ENCODE measurements at regions not wholly inside any gene's neighbourhood (a gene's known extent, or its start where the extent isn't known, plus 50 kb on each side); places are given as distances from the start of the nearest gene placed in this dataset.

GRCh38 chr9:107690021-107690420 is 200.5 kb upstream of the KLF4 start:
- H3K36me3 ChIP-seq (ENCODE audit: insufficient read depth in 1 of 2, low read depth in 1 of 2): no peaks in the 10 kb centered on the region
- 68 to 95% (median 75%) methylated on average over 5 of the region's 5 CpGs for WGBS, 3 donors
- TF ChIP-seq, protein P1, sequence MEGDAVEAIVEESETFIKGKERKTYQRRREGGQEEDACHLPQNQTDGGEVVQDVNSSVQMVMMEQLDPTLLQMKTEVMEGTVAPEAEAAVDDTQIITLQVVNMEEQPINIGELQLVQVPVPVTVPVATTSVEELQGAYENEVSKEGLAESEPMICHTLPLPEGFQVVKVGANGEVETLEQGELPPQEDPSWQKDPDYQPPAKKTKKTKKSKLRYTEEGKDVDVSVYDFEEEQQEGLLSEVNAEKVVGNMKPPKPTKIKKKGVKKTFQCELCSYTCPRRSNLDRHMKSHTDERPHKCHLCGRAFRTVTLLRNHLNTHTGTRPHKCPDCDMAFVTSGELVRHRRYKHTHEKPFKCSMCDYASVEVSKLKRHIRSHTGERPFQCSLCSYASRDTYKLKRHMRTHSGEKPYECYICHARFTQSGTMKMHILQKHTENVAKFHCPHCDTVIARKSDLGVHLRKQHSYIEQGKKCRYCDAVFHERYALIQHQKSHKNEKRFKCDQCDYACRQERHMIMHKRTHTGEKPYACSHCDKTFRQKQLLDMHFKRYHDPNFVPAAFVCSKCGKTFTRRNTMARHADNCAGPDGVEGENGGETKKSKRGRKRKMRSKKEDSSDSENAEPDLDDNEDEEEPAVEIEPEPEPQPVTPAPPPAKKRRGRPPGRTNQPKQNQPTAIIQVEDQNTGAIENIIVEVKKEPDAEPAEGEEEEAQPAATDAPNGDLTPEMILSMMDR (IDR thresholded peaks at IDR 0.05): no peak
- H3K4me1 ChIP-seq: peaks cover 4% of the 10 kb centered on the region
- H3K27me3 ChIP-seq (ENCODE audit: insufficient read depth in 3 of 3, low read length in 2 of 3): no peaks in the 10 kb centered on the region
- no peak for DNase-seq
- H3K4me3 ChIP-seq: no peak overlapping the region
- H3K27ac ChIP-seq: no peak overlapping the region
- H3K9me3 ChIP-seq: peaks cover 7% of the 10 kb centered on the region
- intact Hi-C loops (cut with DNase I): no loop called here
- no peak for ATAC-seq

- DNase-seq (no peak), ATAC-seq (no peak)
- TF ChIP-seq, protein P1 (IDR thresholded peaks at IDR 0.05): no peak
- Histone ChIP-seq H3K4me3 (no peak overlapping the region), H3K27ac (no peak overlapping the region), H3K4me1 (peaks cover 4% of the 10 kb centered on the region), H3K36me3 (ENCODE audit: insufficient read depth in 1 of 2, low read depth in 1 of 2) (no peaks in the 10 kb centered on the region), H3K9me3 (peaks cover 7% of the 10 kb centered on the region), H3K27me3 (ENCODE audit: insufficient read depth in 3 of 3, low read length in 2 of 3) (peaks cover 0 to 2% (median 0%) of the 10 kb centered on the region in 3 donors)
- intact Hi-C loops (cut with DNase I): no loop called here
Measured at GRCh38 chr9:107688728-107689127, 199.2 kb upstream of the KLF4 start.

DNA sequence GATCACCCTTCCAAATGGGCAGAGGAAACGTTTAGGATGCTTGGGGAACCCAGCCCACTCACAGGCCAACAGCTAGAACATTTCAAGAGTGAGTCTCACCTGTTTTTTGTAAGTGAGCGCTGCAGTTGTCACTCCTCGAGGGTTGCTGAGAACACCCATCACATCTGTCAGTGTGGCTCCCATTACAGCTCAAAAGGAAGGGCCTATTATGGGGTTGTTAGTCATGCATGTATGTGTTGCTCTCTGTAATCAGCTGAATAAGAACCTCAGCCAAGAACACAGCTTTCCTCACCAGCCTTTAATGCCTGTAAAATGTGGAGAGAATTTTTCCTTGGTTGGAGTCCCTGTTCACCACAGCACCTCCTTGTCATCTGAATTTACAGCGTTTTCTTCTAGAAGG is 196.3 kb upstream of the KLF4 start:
- H3K9me3 ChIP-seq: peaks cover 7% of the 10 kb centered on the region
- H3K27ac ChIP-seq: peak overlapping the region; percentile 83
- no peaks in the 10 kb centered on the region for H3K36me3 ChIP-seq (ENCODE audit: insufficient read depth in 1 of 2, low read depth in 1 of 2)
- DNase-seq (no peak), ATAC-seq (peak; percentile 94 to 99 (median 98))
- H3K4me1 ChIP-seq: peaks cover 4% of the 10 kb centered on the region
- peaks cover 0 to 2% (median 0%) of the 10 kb centered on the region in 3 donors for H3K27me3 ChIP-seq (ENCODE audit: insufficient read depth in 3 of 3, low read length in 2 of 3)
- WGBS, 3 donors: 31 to 38% (median 34%) methylated on average over 4 of the region's 4 CpGs
- no peak overlapping the region for H3K4me3 ChIP-seq
- intact Hi-C loops (cut with DNase I): no loop called here
- TF ChIP-seq, protein P1 (IDR thresholded peaks at IDR 0.05): no peak

DNA sequence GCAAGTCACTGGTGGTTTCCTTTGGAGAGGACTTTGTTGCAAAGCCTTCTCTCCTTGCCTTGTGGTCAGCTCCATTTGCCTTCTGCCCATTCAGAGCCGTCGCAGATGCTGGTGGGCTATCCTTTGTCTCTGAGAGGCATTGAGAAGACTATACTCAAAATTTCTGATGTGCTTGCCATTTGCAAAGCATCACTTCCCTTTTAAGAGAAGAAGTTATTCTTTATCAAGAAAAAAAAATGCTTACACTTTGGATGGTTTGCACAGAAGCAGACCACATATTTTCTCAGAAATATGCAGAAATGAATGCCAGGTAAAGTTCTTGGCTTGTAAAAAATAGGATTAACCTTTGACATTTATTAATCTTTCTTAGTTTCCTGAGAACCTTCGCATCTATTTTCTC is 195.8 kb upstream of the KLF4 start:
- Histone ChIP-seq H3K27me3 (ENCODE audit: insufficient read depth in 3 of 3, low read length in 2 of 3) (peaks cover 0 to 2% (median 0%) of the 10 kb centered on the region in 3 donors), H3K4me3 (no peak overlapping the region), H3K36me3 (ENCODE audit: insufficient read depth in 1 of 2, low read depth in 1 of 2) (no peaks in the 10 kb centered on the region), H3K9me3 (peaks cover 7% of the 10 kb centered on the region), H3K4me1 (peaks cover 4% of the 10 kb centered on the region), H3K27ac (peak overlapping the region; percentile 70)
- TF ChIP-seq, protein P1 (IDR thresholded peaks at IDR 0.05): no peak
- ATAC-seq (no peak), DNase-seq (no peak)
- intact Hi-C loops (cut with DNase I): no loop called here
- 79 to 88% (median 88%) methylated on average over 3 of the region's 3 CpGs for WGBS, 3 donors

GRCh38 chr9:107684224-107684623 is 194.7 kb upstream of the KLF4 start:
- intact Hi-C loops (cut with DNase I): no loop called here

More at GRCh38 chr9:107684224-107684623, 194.7 kb upstream of the KLF4 start:
- Histone ChIP-seq H3K36me3 (ENCODE audit: insufficient read depth in 1 of 2, low read depth in 1 of 2) (no peaks in the 10 kb centered on the region), H3K27me3 (ENCODE audit: insufficient read depth in 3 of 3, low read length in 2 of 3) (peaks cover 0 to 2% (median 0%) of the 10 kb centered on the region in 3 donors), H3K27ac (no peak overlapping the region), H3K9me3 (no peaks in the 10 kb centered on the region), H3K4me1 (peaks cover 4% of the 10 kb centered on the region), H3K4me3 (no peak overlapping the region)
- DNase-seq (no peak), ATAC-seq (no peak)
- 87 to 93% (median 88%) methylated on average over 6 of the region's 6 CpGs for WGBS, 3 donors
- TF ChIP-seq, protein P1 (IDR thresholded peaks at IDR 0.05): no peak
